ENCODE measurements at regions not wholly inside any gene's neighbourhood (a gene's known extent, or its start where the extent isn't known, plus 50 kb on each side); places are given as distances from the start of the nearest gene placed in this dataset.

DNA sequence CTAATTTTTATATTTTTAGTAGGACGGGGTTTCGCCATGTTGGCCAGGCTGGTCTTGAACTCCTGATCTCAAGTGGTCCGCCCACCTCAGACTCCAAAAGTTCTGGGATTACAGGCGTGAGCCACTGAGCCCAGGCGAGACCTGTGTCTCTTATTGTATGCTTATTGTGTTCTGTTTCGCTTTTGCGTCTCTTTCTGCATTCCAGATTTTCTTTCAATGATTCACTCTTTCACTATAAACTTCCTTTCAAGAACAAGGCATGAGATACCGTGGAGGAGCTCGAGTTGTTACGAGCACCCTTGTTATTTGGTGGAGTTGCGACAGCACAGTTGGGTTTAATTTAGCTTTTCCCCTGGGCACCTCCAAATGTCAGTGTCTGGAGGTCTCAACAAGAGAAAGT, 366.7 kb upstream of the FAT1 start:
- TF ChIP-seq, protein P1, sequence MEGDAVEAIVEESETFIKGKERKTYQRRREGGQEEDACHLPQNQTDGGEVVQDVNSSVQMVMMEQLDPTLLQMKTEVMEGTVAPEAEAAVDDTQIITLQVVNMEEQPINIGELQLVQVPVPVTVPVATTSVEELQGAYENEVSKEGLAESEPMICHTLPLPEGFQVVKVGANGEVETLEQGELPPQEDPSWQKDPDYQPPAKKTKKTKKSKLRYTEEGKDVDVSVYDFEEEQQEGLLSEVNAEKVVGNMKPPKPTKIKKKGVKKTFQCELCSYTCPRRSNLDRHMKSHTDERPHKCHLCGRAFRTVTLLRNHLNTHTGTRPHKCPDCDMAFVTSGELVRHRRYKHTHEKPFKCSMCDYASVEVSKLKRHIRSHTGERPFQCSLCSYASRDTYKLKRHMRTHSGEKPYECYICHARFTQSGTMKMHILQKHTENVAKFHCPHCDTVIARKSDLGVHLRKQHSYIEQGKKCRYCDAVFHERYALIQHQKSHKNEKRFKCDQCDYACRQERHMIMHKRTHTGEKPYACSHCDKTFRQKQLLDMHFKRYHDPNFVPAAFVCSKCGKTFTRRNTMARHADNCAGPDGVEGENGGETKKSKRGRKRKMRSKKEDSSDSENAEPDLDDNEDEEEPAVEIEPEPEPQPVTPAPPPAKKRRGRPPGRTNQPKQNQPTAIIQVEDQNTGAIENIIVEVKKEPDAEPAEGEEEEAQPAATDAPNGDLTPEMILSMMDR (IDR thresholded peaks at IDR 0.05), result no peak
- no peak for TF ChIP-seq POLR2A (IDR thresholded peaks at IDR 0.05)

Data from gastroesophageal sphincter (tissue), 3 donors.